PFSK-1 (cell line): ENCODE measurements at regions not wholly inside any gene's neighbourhood (a gene's known extent, or its start where the extent isn't known, plus 50 kb on each side); places are given as distances from the start of the nearest gene placed in this dataset.

Experiments used
- POLR2AphosphoS5 ChIP-seq: IDR thresholded peaks from 2 replicates; pipeline ENCODE4 v1.6.1; 2012; ENCODE audit warnings: low read depth, mild to moderate bottlenecking, control low read depth, low read length, moderate library complexity
- SIN3A ChIP-seq: IDR thresholded peaks from 2 replicates; pipeline ENCODE4 v1.6.1; 2012; ENCODE audit warnings: mild to moderate bottlenecking, low read length, moderate library complexity, borderline replicate concordance; ENCODE audit not compliant: insufficient read depth
- TAF1 ChIP-seq: IDR thresholded peaks from 2 replicates; pipeline ENCODE4 v1.6.1; 2012; ENCODE audit warnings: low read length, control low read depth, borderline replicate concordance; ENCODE audit not compliant: insufficient read depth

GRCh38 chr6:12560315-12560714 is 156.3 kb upstream of the PHACTR1 start:
- no peak for TF ChIP-seq POLR2AphosphoS5
- no peak for TF ChIP-seq SIN3A
- no peak for TF ChIP-seq TAF1
